ENCODE measurements at regions not wholly inside any gene's neighbourhood (a gene's known extent, or its start where the extent isn't known, plus 50 kb on each side); places are given as distances from the start of the nearest gene placed in this dataset.

GRCh38 chr5:87645224-87645623, 232.5 kb upstream of the CCNH start:
- ChIA-PET POLR2A (no interaction called here), CTCF (no interaction called here)
- Histone ChIP-seq H3K27ac (no peak overlapping the region), H3K9me3 (no peaks in the 10 kb centered on the region), H3K4me2 (no peak overlapping the region), H3K4me1 (no peaks in the 10 kb centered on the region), H3K4me3 (no peak overlapping the region)
- FAIRE-seq (no peak), ATAC-seq (no peak), DNase-seq (ENCODE audit: low read depth in 1 of 2, low spot score in 1 of 2) (no peak)
- TF ChIP-seq CEBPB (IDR thresholded peaks at IDR 0.05) (no peak), MAFK (IDR thresholded peaks at IDR 0.05; ENCODE audit: partially characterized antibody) (no peak), NPAS2 (CRISPR knock-in tag; IDR thresholded peaks at IDR 0.05; ENCODE audit: borderline replicate concordance) (no peak), SMC3 (IDR thresholded peaks at IDR 0.05) (no peak), RNF2 (IDR thresholded peaks at IDR 0.05; ENCODE audit: borderline replicate concordance, low read depth) (no peak)
- WGBS (ENCODE audit: missing lambda C conversion rate): 10% methylated on average over 3 of the region's 3 CpGs

- POLR2A ChIA-PET: no interaction called here
- no peaks in the 10 kb centered on the region for H3K9me3 ChIP-seq
- ATAC-seq (no peak), DNase-seq (ENCODE audit: low read depth in 1 of 2, low spot score in 1 of 2) (no peak), FAIRE-seq (no peak)
- H3K4me2 ChIP-seq: no peak overlapping the region
- H3K4me1 ChIP-seq: no peaks in the 10 kb centered on the region
- TF ChIP-seq RCOR1 (IDR thresholded peaks at IDR 0.05; ENCODE audit: low read depth, low read length): no peak
- TF ChIP-seq ZSCAN20 (CRISPR knock-in tag; IDR thresholded peaks at IDR 0.05): no peak
- no peak for TF ChIP-seq REST (IDR thresholded peaks at IDR 0.05)
- no peak for TF ChIP-seq USF2 (IDR thresholded peaks at IDR 0.05)
- TF ChIP-seq CHD2 (IDR thresholded peaks at IDR 0.05; ENCODE audit: low read length, partially characterized antibody): no peak
- no peak for TF ChIP-seq PBX3 (IDR thresholded peaks at IDR 0.05)
- no peak for TF ChIP-seq EHF (CRISPR knock-in tag; IDR thresholded peaks at IDR 0.05)
- TF ChIP-seq CBX2 (IDR thresholded peaks at IDR 0.05; ENCODE audit: borderline replicate concordance, low read depth): no peak
- TF ChIP-seq NPAS2 (CRISPR knock-in tag; IDR thresholded peaks at IDR 0.05; ENCODE audit: borderline replicate concordance): no peak
- TF ChIP-seq NFE2L2 (conservative IDR thresholded peaks at IDR 0.05; ENCODE audit: low read length): no peak
- TF ChIP-seq POLR2A (IDR thresholded peaks at IDR 0.05; ENCODE audit: low read length): no peak
- TF ChIP-seq HEYL (CRISPR knock-in tag; IDR thresholded peaks at IDR 0.05): no peak
- no peak for TF ChIP-seq CTCF (IDR thresholded peaks at IDR 0.05)
- no peak for TF ChIP-seq CEBPB (IDR thresholded peaks at IDR 0.05)
- no peak for TF ChIP-seq FOSB (CRISPR knock-in tag; IDR thresholded peaks at IDR 0.05)
- no peak for TF ChIP-seq MYC (IDR thresholded peaks at IDR 0.05; ENCODE audit: borderline replicate concordance, low read length)
- TF ChIP-seq KDM1A (IDR thresholded peaks at IDR 0.05; ENCODE audit: low read depth): no peak
- H3K27ac ChIP-seq: no peak overlapping the region
- H3K4me3 ChIP-seq: no peak overlapping the region
- CTCF ChIA-PET: no interaction called here
These were observed 228.2 kb upstream of the CCNH start for GRCh38 chr5:87640902-87641301.
